RPMI7951 (cell line): ENCODE measurements at regions not wholly inside any gene's neighbourhood (a gene's known extent, or its start where the extent isn't known, plus 50 kb on each side); places are given as distances from the start of the nearest gene placed in this dataset.
"Not testable (repeated sequence)": the region's sequence is repeated elsewhere in the genome, so short reads cannot be mapped to it uniquely, and the experiment has no call there.

Experiments used
- DNase-seq: peaks from one replicate; pipeline ENCODE4 v3.0.0-alpha.2; 2012; ENCODE audit warnings: low read depth

GRCh38 chr1:213417225-213417820 is 366.3 kb downstream of the RPS6KC1 start:
- DNase-seq: no peak

DNA sequence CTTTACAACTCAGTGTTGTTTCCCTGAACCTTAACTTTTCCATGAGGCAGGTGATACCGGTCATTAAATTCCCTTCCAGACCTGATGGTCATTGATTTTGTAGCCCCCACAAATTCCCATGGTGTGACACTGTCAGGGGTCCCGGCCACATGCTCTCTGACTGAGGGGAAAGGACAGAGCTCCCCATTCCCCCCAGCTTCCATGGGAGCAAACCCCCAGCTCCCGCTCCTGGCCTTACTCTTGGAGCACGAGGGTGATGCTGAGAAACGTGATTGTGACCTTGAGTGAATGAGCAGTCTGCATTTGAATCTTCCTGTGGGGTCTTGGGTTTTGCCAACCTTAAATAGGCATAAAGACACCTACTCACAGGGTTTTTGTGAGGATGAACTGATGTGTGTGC is 366.8 kb downstream of the RPS6KC1 start:
- DNase-seq: no peak

DNA sequence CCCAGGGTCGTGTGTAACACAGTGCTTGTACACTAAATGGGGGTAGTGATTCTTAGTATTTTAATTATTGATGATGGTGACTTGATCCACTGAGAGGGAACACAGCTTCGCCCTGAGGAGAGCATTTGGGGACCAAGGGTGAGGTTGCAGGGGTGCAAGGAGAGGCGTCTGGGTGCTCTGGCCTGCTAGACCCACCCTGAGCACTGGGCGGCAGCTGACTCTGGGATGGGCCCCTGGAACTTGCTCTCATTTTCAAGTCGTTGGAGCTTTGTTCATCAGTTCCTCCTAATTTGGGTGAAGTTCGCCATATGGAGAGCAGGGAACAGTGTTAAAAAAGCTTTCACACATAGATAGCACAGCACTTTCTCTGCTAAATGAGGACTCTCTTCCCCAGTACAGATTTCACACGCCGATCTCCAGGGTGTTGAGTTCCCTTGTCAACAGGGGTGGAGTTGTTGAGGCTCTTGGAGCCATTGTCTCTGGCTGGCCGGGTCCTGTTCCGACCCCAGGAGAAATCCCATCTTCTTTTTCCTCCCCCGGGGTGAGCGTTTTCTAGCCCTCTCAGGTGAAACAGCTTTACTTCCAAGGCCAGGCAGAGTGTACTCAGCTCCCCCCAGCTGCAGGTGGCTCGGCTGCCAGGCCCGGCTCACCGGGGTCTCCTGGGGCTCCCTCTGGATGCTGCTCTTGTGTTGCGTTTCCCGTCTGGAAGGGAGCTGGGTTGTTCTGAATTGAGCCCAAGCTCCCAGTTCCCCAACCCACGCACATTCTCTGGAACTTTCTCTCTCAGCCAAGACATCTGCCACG is 367.4 kb downstream of the RPS6KC1 start:
- DNase-seq: no peak

DNA sequence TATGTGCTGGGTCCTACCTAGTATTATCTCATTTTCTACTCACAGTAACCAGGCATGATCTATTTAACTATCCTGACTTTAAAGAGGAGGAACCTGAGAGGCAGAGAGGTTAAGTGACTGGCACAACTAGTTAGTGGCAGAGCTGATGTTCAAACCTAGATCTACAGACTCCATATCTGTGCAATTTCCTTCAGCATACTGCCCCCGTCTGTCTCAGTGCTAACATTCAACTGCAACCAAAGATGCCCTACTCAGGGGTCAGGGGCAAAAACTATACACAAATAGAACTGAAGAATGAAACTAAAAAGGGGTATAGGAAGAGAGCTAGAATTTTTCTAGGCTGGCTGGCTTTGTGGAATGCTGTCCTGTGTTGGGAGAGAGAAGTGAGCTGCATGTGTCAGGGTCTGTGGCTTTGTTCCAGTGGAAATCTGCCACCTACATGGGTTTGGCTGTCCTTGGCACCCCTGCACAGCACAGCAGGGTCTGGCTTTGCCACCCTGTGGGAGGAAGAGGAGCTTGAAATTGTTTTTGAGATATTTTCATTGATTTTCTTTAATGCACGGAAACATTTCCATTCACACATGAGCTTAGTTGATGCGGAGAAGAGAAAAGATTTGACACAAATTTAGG is 368.5 kb downstream of the RPS6KC1 start:
- no peak for DNase-seq

GRCh38 chr1:213421178-213421577 is 370.1 kb downstream of the RPS6KC1 start:
- DNase-seq: not testable (repeated sequence)

DNA sequence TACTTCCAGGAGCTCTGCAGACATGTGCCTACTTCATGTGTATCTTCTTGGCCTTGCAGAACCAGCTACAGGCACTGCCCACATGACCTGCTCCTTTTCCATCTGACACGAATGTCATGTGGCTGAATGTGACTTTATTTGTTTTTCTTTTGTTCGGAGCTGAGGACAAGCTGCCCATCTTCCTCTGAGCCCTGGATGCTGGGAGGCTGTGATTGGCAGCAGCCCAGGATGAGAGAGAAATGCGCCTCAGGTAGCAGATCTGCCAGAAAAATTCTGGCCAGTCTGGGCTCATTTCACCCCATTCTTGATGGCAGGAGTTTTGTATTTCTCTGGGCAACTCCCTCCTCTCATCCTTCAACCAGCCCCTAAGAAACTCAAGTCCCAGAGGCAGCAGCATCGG is 372.0 kb downstream of the RPS6KC1 start:
- no peak for DNase-seq

DNA sequence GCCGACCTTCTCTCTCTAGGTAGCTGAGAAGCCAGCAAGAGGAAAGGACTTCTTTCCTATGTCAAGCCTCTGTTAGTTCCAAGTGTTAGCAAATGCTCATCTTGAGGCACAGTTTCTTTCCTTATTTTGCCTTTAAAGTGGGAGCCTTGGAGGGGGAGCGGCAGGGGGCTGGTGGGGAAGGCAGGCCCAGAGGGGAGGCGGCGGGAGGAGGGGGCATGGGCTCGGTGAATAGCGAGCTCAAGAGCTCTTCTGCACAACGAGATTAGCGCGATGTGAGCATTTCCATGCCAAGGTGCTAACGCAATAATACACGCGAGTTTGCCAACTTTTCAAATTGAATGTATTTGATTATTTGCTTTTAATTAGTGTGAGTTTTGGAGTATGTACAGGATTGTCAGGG is 372.6 kb downstream of the RPS6KC1 start:
- DNase-seq: no peak

DNA sequence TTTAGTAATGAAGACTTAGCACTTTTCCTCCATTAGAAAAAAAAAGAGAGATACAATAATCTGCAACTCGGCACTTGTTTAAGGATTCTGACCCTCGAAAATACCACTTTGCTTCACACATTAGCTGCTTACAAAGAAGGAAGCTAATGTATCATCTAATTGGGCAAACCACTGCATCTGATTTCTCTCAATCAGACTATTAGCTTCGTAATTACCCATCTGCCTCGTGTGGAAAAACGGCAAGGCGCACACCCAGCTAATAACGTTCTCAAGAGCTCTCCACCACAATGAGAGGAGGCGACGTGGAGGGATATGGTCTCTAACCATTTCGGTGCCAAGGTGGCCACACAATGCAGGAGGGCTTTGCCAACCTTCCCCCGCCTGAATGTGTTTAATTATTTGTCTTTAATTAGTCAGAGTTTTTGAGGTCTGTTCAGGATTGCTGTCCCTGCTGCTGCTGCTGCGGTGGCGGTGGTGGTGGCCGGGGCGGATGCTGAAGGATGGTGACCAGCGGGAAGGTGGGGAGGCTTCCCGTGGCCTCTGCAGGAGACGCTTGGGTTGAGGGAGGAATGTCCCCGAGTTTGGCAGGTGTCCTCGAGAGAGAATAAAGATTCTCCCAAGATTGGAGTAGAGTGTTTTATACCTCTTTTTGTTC is 374.5 kb downstream of the RPS6KC1 start:
- DNase-seq: no peak

DNA sequence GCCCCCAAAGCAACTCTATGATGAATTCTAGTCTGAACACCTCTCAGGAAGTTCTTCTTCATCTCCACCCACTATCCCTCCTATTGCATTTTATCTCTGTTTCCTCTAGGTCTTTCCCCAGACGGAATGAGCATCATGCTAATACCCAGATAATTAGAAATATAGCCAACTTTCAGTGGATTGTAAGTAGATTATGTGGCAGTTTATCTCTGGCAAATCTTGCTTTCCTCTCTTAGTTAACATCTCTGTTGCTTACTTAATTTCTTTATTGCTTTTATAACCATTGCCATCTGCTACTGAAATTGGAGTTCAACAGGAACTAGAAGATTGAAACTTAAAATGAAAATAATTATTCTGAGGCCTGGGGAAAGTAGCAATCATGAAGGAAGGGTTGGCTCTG is 378.6 kb downstream of the RPS6KC1 start:
- no peak for DNase-seq

DNA sequence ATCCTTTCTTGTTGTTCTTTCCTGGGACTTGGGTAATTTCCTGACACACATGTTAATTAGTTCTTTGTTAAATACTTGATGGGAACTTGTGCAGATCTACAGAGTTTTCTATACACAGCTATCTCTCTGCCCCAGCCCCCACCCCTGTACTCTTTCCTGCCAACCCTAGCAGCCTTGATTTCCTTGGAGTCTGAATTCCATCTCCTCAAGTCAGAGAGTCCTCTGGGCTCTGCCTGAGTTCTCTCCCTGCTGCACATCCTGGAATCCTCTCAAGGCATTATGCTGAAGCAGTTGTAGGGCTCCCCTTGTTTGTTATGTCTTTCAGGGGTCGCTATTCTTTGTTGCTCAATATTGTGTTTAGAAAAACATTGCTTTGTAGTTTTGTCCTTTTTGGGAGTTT is 384.7 kb downstream of the RPS6KC1 start:
- DNase-seq: no peak

GRCh38 chr1:213438339-213438738 is 387.3 kb downstream of the RPS6KC1 start:
- DNase-seq: no peak

- no peak for DNase-seq
Observed at GRCh38 chr1:213439703-213440102, 388.7 kb downstream of the RPS6KC1 start.

- DNase-seq: no peak
Observed at GRCh38 chr1:213440766-213441165, 389.7 kb downstream of the RPS6KC1 start.

DNA sequence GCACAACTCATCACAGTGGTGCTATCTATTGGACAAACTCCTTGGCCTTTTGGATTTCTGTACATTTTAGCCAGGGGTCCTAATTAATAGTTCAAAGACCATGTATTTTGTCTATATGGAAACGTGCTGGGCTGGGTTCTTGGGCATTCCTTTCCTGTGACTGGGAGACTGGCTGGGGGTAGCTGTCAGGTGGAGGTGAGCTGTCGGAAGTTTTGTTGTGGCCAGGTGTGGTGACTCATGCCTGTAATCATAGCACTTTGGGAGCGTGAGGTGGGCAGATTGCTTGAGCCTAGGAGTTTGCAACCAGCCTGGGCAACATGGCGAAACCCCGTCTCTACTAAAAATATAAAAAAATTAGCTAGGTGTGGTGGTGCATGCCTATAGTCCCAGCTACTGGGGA is 392.4 kb downstream of the RPS6KC1 start:
- DNase-seq: no peak

GRCh38 chr1:213444224-213444623 is 393.2 kb downstream of the RPS6KC1 start:
- no peak for DNase-seq

- DNase-seq: no peak
Observed at GRCh38 chr1:213446496-213446895, 395.5 kb downstream of the RPS6KC1 start.

DNA sequence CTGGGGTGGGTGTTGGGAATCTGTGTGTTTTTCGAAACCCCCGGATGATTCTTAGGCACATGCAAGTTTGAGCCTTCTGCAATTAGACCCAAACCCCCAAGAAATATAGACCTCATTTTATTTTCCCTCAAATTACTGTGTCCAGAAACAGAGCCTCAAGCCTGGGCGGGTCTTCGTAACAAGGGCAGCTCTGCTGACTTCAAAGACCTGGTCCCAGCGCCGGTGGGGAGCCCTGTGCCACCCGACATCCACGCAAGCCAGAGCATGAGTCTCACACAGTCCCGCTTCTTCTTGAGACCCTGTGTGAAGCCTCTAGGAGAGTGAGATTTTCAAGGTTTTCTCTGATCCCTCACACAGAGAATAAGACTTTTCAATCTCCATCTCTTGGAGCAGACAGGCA is 397.3 kb downstream of the RPS6KC1 start:
- DNase-seq: no peak

GRCh38 chr1:213448776-213449175 is 397.7 kb downstream of the RPS6KC1 start:
- no peak for DNase-seq

GRCh38 chr1:213452501-213452900 is 401.5 kb downstream of the RPS6KC1 start:
- no peak for DNase-seq

DNA sequence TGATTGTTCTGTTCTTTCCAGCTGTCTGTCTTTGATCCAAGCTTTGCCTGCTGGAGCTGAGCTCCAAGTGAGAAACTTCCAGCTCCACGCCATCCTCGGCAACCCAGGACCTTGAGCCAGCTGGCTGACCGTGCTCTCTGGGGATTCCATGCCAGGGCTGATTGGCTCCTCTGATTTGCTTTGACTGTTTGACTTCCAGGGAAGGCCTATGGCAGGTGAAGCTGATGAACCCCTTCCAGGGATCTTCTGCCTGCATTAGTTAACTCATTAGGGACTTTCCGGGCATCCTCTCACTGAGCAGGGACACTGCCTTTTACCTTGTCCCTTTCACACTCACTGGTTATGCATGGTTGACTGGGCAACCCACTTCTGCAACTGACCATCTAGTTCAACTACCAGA is 406.1 kb downstream of the RPS6KC1 start:
- no peak for DNase-seq

- DNase-seq: no peak
Observed at GRCh38 chr1:213457733-213458132, 406.7 kb downstream of the RPS6KC1 start.

DNA sequence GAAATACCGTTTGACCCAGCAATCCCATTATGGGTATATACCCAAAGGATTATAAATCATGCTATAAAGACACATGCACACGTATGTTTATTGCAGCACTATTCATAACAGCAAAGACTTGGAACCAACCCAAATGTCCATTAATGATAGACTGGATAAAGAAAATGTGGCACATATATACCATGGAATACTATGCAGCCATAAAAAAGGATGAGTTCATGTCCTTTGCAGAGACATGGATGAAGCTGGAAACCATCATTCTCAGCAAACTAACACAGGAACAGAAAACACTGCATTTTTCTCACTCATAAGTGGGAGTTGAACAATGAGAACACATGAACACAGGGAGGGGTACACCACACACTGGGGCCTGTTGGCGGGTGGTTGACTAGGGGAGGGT is 411.3 kb downstream of the RPS6KC1 start:
- not testable (repeated sequence) for DNase-seq
